VCaP (cell line): ENCODE measurements at regions not wholly inside any gene's neighbourhood (a gene's known extent, or its start where the extent isn't known, plus 50 kb on each side); places are given as distances from the start of the nearest gene placed in this dataset.
"Not testable (repeated sequence)": the region's sequence is repeated elsewhere in the genome, so short reads cannot be mapped to it uniquely, and the experiment has no call there.

Experiments used
- H3K27ac ChIP-seq: fragments of 450-650 bp; 2 replicates; pipeline ENCODE4 v1.5.1; 2017
- CTCF ChIP-seq: fragments of 450-650 bp; conservative IDR thresholded peaks from 2 replicates; pipeline ENCODE4 v1.5.1; 2017; ENCODE audit warnings: mild to moderate bottlenecking, moderate library complexity

DNA sequence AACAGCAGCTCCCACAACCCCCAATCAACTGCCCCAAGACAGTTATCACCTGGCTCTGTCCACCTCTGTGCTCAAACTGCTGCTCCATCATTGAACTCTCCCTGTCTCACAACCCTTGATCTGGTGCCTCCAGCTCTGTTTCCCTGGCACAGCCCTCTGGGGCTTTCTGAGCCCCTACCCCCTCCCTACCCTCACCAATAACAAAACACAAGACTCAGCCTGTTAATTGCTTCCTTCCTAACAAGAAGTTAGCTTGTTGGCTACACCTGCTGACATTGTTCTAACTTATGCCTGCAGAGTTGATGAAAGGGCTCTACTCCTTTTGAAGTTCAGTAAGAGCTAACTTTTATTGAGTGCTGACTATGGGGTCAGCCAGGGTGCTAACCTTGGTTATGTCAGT lies 99.4 kb upstream of the FNDC3A start:
- no peak for TF ChIP-seq CTCF
- H3K27ac ChIP-seq = no peak overlapping the region

DNA sequence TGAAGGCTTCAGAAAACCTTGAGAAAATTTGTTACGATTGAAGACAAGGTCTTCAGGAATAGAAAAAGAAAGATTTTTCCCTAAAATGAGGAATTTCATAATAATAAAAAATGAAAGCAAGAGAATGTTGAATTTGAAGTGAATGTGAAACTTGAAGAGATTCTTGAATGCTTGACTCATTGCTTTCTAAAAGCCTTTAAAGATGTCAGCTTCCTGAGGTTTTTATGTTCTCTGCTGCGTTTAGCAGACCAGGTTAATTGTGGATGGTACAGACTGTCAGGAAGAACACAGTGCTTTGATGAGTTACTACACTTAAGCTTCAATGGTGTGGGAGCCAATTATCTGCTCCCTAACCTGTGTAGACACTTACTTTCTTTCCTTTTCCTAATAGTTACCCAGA lies 96.3 kb upstream of the FNDC3A start:
- no peak overlapping the region for H3K27ac ChIP-seq

DNA sequence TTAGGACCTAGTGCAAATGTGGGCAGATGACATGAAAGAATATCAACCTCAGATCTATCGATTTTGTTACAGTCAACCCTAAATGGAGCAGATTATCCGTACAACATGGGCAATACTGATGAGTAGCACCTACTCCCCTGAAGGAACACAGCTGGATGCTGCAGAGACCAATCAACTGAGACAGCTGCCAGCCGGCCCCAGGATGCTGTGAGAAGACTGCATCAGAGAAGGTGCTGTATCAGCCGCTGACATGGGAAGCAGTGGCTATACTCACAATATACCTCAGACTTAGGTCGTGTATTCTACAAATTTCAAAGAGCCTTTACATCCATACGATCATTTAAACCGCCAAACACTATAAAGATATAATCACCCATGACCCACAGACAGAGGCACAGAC lies 95.9 kb upstream of the FNDC3A start:
- no peak for TF ChIP-seq CTCF

More for the DNA sequence above, 96.3 kb upstream of the FNDC3A start:
- no peak for TF ChIP-seq CTCF

DNA sequence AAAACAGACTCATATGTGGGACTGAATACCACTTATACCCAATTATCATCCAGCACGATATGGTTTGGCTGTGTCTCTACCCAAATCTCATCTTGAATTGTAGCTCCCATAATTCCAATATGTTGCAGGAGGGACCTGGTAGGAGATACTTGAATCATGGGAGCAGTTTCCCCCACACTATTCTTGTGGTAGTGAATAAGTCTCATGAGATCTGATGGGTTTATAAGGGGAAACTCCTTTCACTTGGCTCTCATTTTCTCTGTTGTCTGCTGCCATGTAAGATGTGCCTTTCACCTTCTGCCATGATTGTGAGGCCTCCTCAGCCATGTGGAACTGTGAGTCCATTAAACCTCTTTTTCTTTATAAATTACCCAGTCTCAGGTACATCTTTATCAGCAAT lies 91.9 kb upstream of the FNDC3A start:
- not testable (repeated sequence) for H3K27ac ChIP-seq

More for the DNA sequence above, 95.9 kb upstream of the FNDC3A start:
- no peak overlapping the region for H3K27ac ChIP-seq

DNA sequence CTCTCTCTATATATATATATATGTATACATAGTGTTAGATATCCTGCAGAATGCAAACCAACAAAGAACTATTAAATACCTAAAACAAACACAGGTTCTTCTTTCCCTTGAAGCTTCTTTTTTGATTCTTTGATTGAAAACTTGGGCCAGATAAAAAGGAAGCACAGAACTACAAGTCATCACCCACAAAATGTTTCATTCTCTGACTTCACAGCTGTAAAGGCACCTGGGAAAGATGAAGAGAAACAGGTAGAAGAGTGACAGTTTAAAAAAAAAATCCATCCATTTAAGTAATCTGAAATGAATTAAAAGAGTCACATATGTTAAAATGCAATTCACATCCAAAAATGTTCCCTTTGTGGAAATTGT lies 90.7 kb upstream of the FNDC3A start:
- H3K27ac ChIP-seq = no peak overlapping the region
- TF ChIP-seq CTCF = no peak

DNA sequence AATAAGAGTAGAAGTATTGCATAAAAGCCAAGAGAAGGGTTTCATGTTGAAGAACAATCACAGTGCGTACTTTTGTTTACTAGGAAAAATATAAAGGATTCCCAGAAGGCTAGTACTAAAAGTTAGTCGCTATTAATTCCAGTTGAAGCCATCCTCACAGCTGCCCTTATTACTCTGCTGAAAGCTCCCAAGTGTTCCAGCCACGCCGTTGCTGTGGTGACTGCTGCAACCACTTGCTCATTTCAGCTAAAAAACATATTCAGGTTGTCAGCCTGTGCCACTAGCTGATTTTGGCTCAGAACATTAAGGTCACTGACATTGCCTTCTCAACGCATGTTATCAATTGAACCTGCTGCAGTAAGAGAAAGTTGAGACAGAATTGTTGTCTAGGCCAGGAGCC lies 87.1 kb upstream of the FNDC3A start:
- no peak for TF ChIP-seq CTCF
- no peak overlapping the region for H3K27ac ChIP-seq

DNA sequence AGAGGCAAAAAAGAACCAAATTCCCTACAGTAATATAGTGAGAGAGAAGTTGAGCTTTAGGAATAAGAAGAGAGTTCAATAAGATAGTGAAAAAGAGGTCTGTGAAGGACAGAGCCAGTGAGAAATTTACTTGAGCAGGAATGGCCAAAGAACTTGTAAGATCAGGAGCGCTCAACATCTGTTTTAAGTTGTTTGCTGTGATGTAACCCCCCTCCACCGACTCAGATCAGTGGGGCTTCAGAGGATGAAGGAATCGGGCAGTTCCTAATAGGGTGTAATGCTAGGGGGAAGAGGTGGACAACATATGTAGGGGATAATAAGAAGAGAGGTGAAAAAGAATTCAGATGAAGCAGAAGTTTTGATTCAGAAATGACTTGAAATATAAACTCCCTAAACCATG lies 85.3 kb upstream of the FNDC3A start:
- no peak overlapping the region for H3K27ac ChIP-seq
- TF ChIP-seq CTCF = no peak

- no peak for TF ChIP-seq CTCF
- no peak overlapping the region for H3K27ac ChIP-seq
Measured at GRCh38 chr13:48891586-48891985, 84.1 kb upstream of the FNDC3A start.
